NCI-H2107 treated with DMSO at 0.1 percent for 48 hours (cell line): ENCODE measurements at regions not wholly inside any gene's neighbourhood (a gene's known extent, or its start where the extent isn't known, plus 50 kb on each side); places are given as distances from the start of the nearest gene placed in this dataset.
"Not testable (repeated sequence)": the region's sequence is repeated elsewhere in the genome, so short reads cannot be mapped to it uniquely, and the experiment has no call there.

ENCODE experiments used
- DNase-seq: peaks from one replicate; lab custom pipeline; 2025; ENCODE audit not compliant: unreplicated experiment; lab: John Stamatoyannopoulos, UW

GRCh38 chr18:76307293-76307690, 187.8 kb downstream of the ZNF516 start:
- DNase-seq: no peak

DNA sequence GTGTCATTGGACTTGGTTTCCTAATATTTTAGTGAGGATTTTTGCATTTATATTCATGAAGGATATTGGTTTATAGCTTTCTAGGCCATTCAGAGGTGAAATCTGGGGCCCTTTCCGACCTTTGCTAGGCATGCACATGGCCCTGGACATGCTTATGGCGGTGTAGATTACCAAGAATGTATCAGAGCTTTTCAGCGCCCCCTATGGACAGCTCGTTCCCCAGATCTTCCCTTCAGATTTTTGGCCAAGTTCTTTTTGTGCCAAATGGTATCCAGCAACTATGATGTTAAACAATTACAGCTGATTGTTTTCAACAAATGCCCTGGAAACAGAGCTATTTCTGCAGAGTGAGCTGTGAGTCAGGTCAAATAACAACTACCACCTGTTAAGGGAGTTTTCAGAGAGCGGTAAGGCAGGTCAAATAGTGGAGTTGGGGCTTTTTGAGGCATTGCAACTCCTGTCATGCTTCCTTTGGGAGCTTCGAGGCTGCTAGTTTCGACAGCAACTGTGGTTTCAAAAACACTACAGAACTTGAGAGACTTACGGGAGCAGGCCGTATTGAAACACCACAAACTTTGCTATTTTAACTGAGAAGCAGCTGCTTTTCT, 188.3 kb downstream of the ZNF516 start:
- DNase-seq: no peak

GRCh38 chr18:76285866-76286265, 209.2 kb downstream of the ZNF516 start:
- no peak for DNase-seq

- DNase-seq: no peak
These were observed 213.5 kb downstream of the ZNF516 start for GRCh38 chr18:76281565-76281964.

GRCh38 chr18:76277801-76278200, 217.2 kb downstream of the ZNF516 start:
- no peak for DNase-seq

- peak; percentile 70 for DNase-seq
These were observed 219.2 kb downstream of the ZNF516 start for GRCh38 chr18:76275727-76276313.

DNA sequence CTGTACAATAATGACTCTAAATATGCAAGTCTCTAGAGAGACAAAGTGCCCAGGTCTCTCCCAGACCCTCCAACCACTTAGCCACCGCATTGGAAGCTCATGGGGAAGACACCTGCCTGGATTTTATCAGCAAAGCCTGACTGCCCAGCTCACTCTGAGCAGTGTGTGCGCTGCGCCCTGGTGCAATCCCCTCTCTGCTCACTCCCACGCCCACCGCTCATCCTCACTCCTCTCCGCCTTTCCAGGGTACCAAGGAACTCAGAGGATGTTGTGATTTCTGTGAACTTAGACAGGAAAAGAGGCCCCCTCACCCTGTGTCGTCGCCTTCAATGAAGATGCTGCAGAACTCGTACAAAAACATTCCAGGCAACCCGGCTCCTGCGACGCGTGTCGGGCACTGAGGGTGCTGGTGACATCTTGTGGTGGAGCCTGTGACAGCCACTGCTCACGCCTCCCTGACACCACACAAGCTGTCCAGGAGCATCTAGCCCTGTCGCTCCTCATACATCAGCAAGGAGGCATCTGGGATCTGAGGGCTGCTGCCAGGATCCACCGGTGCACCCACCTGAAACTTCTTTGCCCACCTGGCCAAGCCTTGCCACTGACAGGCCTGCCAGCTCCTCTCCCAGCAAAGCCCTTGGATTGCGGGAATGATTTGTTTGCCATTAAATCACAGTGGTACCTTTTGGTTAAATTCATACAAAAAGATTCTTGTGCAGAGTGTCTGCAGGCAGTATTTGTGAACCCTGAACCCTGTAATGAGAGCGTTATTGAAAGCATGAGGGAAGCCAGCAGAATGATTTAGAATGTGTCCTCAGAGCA, 220.4 kb downstream of the ZNF516 start:
- DNase-seq: peak; percentile 17

DNA sequence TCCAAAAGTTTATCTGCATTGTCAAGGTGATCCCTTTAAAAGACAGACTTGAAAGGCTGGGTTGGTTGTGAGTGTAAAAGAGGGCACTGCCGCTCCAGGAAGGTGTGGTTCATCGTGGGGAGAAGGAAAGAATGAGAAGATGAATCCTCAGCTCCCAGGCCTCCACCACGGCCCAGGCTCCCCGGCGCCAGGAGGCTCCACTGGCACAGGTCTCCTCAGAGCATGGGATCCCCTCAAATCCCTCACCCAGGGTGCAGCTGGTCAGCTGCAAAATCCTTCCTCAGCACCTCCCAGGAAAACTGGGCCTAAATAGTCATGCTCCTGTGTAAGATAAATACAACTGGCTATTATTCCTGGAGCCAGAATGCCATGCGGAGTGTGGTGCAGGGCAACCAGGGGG, 221.1 kb downstream of the ZNF516 start:
- no peak for DNase-seq

DNA sequence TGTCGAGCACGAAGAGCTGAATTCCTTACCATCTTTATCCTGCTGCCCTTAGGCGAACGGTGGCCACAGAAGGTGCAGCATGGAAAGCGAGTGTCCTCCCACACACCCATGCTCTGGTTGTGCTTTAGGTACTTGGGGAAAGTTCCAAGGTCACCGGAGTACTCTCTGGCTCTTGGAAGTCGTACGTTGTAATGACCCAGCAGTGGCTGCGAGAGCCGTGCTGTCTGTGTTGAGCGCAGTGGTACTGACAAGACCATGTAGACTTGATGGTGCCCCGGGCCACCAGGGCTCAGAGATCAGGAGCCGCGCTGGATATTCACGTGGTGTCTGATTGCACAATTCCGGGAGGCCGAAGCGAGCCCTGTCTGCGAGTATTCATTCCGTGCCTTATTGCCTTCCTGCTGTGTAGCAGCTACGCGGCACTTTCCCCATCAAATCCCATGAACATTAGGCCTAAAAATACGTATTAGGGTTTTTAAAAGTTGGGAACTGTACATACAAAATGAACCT, 222.0 kb downstream of the ZNF516 start:
- no peak for DNase-seq

GRCh38 chr18:76267423-76267822, 227.6 kb downstream of the ZNF516 start:
- DNase-seq: not testable (repeated sequence)

DNA sequence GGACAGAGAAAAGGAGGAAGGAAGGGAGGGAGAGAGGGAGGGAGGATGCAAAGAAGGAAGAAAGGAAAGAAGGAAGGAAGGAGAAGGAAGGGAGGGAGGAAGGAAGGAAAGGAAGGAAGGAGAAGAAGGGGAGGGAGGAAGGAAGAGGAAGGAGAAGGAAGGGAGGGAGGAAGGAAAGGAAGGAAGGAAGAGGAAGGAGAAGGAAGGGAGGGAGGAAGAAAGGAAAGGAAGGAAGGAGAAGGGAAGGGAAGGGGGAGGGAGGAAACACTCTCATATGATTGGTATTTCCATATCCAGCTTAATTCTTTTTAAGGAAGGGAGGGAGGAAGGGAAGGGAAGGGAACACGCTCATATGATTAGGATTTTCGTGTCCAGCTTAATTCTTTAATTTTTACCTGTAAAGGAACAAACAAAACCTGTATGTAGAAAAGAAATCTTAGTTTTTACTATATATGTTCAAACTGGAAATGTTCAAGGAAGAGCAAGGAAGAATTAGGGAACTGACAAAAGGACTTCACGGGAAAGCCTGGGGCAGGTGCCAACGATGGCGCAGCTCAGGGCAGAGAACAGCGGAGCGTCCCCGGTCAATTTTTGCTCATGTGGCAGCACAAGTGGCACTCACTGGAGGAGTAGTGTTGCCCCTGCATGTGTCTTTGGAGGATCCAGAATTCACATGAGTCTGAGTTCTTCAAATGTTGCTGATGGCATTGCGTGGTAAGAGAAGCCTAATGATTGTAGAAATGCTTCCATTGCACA, 228.6 kb downstream of the ZNF516 start:
- DNase-seq: no peak

DNA sequence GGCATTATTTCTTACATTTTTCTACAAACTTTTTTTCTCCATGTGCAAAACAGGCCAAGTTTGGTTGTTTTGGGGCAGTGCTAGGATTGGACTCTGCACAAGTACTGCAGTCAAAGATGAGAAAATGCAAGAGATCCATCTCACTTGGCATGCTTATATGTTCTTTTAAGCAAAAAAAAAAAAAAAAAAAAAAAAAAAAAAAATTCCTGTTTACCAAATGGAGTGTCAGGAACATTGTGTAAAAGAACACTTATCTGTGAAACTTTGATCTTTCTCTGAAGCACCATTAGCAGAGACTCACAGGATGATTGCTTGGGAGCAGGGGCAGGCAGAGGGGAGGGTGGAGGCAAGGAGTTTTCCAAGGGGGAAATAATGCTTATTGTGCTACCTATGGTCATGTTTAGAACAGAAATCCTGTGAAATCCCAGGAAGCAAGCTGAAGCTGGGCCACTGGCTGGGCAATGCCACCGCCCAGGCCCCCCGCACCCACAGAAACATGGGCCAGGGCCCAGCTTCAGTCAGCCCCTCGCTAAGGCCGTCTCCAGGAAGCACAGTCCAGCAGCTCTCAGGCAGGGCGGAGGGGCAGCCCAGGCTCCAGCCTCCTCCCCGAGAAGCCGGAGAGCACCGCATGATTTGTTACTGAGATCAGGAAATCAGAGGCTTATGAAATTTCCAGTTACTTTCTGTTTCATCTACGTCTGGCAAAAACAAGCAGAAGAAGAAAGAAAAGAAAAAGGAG, 229.4 kb downstream of the ZNF516 start:
- no peak for DNase-seq

DNA sequence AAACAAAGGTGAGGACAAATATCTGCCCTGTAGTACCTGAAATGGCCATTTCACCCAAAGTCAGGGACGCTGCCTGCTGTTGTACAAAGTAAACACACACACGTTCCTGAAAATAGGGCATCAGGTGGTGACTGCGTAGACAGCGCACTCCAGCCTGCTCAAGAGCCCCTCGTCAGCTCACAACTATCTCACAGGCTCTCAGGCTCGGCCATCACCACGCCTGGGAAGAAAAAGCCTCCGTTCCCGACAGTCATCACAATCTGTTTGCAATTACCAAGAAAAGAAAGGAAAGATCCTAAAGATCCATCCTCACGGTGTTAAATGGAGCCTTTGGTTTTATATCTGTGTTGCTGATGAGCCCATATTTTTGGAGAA, 230.2 kb downstream of the ZNF516 start:
- DNase-seq: no peak

DNA sequence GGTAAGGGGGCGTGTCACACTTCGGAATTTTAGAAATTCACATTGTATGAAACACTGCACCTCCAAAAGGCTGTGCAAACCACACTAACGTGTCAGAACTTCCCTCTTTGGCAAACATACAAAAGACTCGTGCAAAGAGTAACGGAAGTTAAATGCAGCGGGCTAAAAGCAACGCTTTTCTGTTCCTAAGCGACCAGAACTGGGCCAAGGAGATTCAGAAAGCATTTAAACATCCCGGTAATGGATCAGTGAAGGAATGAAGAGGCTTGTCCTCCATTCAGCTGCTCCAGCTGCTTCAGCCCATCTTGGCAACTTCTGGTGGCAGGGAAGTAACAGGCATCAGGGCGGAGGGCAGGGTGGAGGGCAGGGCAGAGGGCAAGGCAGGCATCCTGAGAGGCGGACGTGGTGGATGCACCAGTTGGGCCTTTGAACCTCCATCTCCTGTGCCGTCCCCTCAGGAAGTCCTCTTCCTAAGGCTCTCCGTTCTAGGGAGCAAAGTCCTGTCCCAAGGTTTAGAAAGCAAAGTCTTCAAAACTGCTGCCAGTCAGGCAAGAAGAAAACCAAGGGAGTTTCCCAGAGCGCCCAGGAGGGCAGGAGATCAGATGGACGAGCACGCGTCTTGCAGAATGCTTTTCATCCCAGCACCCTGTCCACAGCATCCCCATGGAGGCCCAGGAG, 230.7 kb downstream of the ZNF516 start:
- DNase-seq: no peak

DNA sequence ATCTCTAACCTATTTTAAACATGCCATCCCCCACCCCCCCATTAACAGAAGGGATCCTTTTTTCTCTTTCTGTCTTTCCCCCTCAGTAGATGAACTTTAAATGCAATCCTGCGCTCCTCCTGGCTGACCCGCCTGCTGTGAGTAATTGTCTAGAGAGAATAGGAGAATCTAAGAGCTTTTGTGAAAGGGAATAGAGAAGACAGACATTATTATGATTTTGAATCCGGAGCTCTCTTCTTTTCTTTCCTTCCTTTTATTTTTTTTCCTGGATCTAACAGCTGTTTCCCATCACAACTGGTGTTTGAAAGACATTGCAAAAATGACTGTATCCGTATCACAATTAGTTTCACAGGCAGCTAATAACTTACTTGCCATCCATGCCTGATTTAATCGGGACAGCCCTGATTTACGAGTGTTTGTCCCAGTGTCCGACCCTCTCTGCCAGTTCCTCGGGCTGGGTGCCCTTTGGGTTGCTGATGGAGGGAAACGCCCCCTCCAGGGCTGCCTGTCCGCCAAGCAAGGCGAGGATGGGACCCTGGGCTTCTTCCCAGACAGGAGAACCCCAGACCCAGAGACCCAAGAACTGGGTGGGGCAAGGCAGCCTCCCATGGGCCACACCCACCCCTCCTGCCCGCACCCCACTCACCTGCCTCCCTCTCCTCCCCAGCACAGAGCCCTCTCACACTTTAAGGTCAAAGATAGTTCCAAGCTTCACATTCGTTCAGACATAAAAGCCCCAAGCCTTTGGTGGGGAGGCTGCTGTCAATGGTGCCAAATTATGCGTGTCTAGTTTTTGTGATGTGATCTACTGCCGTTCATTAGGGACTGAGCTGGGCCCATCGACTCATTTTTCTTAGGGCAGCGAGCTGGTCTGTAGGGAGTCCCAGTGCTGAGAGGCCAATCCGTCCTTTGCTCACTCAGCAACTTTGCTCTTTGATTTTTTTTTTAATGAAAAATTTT, 231.7 kb downstream of the ZNF516 start:
- DNase-seq: peak; percentile 11

DNA sequence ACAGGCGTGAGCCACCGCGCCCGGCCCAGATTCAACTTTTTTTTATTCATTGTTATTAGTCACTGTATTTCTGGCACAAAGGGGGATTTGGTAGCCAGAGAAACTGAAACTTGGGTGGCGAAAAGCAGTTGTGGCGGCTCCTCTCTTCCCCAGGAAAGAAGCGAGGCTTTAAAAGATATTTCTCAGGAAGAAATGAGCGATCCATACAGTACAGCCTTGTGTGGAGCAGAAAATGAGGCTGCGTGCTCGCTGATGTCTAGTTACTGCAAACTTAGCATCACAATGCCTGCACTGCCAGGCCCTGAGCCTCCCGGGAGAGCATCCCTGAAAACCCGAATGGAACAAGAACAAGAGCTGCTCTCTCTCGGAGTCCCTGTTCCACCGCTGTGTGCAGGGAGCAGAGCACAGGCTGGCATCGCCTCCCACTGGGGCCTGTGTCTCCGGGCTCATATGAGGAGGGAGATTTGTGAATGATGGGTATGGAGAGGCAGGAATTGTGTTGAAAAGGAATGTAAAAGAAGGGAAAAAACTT, 234.0 kb downstream of the ZNF516 start:
- DNase-seq: no peak

DNA sequence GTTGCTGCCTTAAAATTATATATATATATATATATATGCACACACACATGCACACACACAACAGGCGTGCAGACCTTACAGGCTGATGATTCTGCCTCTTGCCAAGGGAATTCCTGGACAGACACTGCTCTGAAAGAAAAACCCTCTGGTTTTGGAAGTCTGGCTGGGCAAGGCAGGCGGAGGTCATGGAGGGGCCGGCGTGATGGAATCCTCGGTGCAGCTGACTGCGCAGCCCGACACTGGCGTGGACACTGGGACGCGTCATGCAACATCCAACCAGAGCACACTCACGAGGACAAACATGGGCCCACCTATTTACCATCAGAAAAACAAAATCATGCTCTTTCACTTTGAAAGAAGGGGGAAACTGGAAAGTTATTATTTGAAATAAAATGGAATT, 235.3 kb downstream of the ZNF516 start:
- DNase-seq: no peak

DNA sequence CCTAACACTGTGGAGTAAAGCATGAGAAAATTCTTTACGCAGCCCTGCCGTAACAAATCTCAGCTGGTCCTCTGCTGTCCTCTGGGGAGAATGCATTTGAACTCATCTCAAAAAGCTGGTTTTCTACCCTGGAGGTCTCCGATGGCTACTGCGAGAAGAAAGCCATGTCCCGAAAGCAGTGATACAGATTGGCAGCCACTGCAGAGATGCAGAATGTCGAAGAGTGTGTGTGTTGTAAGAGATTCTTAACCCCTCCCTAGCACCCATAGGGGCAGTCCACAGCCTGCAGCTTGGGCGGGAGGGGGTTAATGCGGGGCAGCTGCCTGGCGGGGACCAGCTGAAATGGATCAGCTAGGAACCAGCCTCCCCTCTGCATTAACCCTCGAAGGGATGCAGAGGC, 235.9 kb downstream of the ZNF516 start:
- no peak for DNase-seq

DNA sequence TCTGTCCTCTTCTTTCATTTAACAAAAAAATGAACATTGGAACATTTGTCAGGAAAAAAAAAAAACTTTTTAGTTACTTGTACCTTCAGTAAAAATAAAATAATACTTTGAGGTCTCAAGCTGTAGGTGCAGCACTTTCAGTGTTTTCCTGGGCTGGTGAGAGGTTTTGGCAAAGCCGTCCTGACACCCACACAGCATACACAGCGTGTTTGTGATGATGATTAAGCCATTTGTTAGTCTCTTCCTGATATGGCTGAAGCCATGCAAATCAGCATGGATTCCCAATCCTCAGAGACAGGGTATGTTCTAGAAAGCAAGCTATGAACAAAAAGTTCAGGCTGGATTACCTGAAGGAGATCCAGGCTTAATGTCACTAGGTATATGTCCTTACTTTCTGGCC, 236.8 kb downstream of the ZNF516 start:
- DNase-seq: no peak
